Psoas muscle (tissue), 7 donors: ENCODE measurements at regions not wholly inside any gene's neighbourhood (a gene's known extent, or its start where the extent isn't known, plus 50 kb on each side); places are given as distances from the start of the nearest gene placed in this dataset.

Experiments
- ATAC-seq, 4 donors: fragments of 200-7000 bp; cut with Tn5 transposase; one replicate each; pipeline ENCODE4 v1.9.1; 2020; ENCODE audit warnings: moderate library complexity in 3 of 4, mild to moderate bottlenecking in 2 of 4
- DNase-seq, 2 donors: peaks; one replicate each; pipeline ENCODE4 v3.0.0-alpha.2; 2020
- H3K27ac ChIP-seq: fragments of 200-600 bp; one replicate; pipeline ENCODE4 v1.8.0; 2022
- H3K27me3 ChIP-seq, 3 donors: fragments of 200-600 bp in 1 of 3; one replicate each; pipeline versions ENCODE4 v1.6.1 to v1.8.0; 2013 to 2022; ENCODE audit warnings: low read length in 2 of 3, mild to moderate bottlenecking in 2 of 3, moderate library complexity in 1 of 3; ENCODE audit not compliant: insufficient read depth in 3 of 3
- H3K36me3 ChIP-seq, 2 donors: fragments of 200-600 bp in 1 of 2; one replicate each; pipeline versions ENCODE4 v1.6.1 to v1.8.0; 2013 to 2022; ENCODE audit warnings: low read depth in 1 of 2, mild to moderate bottlenecking in 1 of 2, moderate library complexity in 1 of 2; ENCODE audit not compliant: insufficient read depth in 1 of 2
- H3K4me1 ChIP-seq: fragments of 200-600 bp; one replicate; pipeline ENCODE4 v1.8.0; 2022
- H3K4me3 ChIP-seq: fragments of 200-600 bp; one replicate; pipeline ENCODE4 v1.8.0; 2022; ENCODE audit warnings: mild to moderate bottlenecking
- H3K9me3 ChIP-seq: fragments of 200-600 bp; one replicate; pipeline ENCODE4 v1.8.0; 2022
- WGBS, 3 donors: extraction: QIAGEN DNeasy Blood & Tissue Kit; methylation state at CpG; one replicate each; pipeline versions ENCODE4 v1.1.6 to v1.1.7; 2013; 5-methylcytosine and 5-hydroxymethylcytosine counted together
- intact Hi-C, 2 donors: fragments of 100-400 bp; cut with DNase I; formaldehyde crosslinking; loops; one replicate each; pipeline versions ENCODE4 v1.11.0 to v1.14.2; 2022
- TF ChIP-seq, protein P1 (sequence below): fragments of 200-600 bp; IDR thresholded peaks from one replicate; pipeline ENCODE4 v1.8.0; 2022; ENCODE audit warnings: antibody characterized with exemption
- donor health status: healthy with polysubstance abuse.
- donor health status: DM: no; HTN: no; CAD: no; lungs with moderate emphysema.
- donor health status: Bipolar disorder and iron deficiency.
- donor health status: healthy.
- donor health status: DM: yes; HTN: yes; CAD: no.
- donor health status: DM: no; HTN: no; CAD: no.
- donor health status: DM: yes; HTN: yes; CAD: no.

DNA sequence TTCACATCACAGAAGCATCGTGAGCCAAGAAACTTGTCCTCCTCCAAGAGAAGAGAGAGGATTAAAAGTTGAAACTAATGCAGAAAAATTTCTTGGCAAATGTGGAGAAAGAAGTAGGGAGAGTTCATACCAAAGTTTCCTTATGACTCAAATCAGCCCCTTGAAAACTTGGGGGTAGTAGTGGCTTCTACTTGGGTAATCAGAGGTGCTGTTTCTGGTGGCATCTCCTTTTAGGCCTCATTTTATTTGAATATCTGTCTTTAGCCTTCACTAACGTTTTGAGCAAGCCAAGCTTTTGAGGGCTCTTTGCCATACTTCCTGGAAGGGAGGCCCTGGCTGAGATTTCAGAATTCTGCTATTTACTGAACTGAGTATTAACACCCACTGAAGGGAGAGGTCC lies 515.3 kb upstream of the MEX3C start:
- Histone ChIP-seq H3K27ac (no peak overlapping the region), H3K27me3 (no peaks in the 10 kb centered on the region), H3K36me3 (no peaks in the 10 kb centered on the region), H3K4me3 (no peak overlapping the region), H3K9me3 (peaks cover 9% of the 10 kb centered on the region), H3K4me1 (no peaks in the 10 kb centered on the region)
- WGBS, 3 donors, result 34 to 50% (median 37%) methylated on average over 2 of the region's 2 CpGs
- DNase-seq (no peak), ATAC-seq (no peak)
- TF ChIP-seq, protein P1, sequence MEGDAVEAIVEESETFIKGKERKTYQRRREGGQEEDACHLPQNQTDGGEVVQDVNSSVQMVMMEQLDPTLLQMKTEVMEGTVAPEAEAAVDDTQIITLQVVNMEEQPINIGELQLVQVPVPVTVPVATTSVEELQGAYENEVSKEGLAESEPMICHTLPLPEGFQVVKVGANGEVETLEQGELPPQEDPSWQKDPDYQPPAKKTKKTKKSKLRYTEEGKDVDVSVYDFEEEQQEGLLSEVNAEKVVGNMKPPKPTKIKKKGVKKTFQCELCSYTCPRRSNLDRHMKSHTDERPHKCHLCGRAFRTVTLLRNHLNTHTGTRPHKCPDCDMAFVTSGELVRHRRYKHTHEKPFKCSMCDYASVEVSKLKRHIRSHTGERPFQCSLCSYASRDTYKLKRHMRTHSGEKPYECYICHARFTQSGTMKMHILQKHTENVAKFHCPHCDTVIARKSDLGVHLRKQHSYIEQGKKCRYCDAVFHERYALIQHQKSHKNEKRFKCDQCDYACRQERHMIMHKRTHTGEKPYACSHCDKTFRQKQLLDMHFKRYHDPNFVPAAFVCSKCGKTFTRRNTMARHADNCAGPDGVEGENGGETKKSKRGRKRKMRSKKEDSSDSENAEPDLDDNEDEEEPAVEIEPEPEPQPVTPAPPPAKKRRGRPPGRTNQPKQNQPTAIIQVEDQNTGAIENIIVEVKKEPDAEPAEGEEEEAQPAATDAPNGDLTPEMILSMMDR, result no peak
- intact Hi-C loops, result no loop called here

DNA sequence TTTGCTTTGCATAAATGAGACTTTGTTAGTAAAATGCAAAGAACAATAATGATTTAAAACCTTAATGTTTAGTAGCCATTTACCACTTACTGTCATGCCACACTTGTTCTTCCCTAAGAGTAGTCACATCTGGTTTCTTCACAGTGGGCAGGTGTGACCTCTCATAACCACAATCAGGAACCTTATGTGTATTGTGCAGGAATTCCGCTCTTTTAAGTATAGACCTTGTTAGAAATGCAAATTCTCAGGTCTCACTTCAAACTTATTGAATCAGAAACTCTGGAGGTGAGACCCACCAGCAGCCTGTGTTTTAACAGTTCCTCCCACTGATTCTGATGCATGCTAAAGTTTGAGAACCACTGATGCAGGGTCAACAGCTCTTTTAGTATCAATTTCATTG lies 518.8 kb upstream of the MEX3C start:
- DNase-seq (no peak), ATAC-seq (no peak)
- no peaks in the 10 kb centered on the region for H3K4me1 ChIP-seq
- TF ChIP-seq, protein P1, result no peak
- H3K36me3 ChIP-seq, result no peaks in the 10 kb centered on the region
- intact Hi-C loops, result no loop called here
- H3K4me3 ChIP-seq, result no peak overlapping the region
- H3K27me3 ChIP-seq, result no peaks in the 10 kb centered on the region
- no peak overlapping the region for H3K27ac ChIP-seq
- H3K9me3 ChIP-seq, result peaks cover 9% of the 10 kb centered on the region
- 83 to 89% (median 86%) methylated on average over 1 of the region's 1 CpG for WGBS, 3 donors

GRCh38 chr18:51721388-51721787 lies 523.9 kb upstream of the MEX3C start:
- intact Hi-C loops, result no loop called here
- Histone ChIP-seq H3K27ac (no peak overlapping the region), H3K36me3 (no peaks in the 10 kb centered on the region), H3K4me1 (no peaks in the 10 kb centered on the region), H3K4me3 (no peak overlapping the region), H3K9me3 (no peaks in the 10 kb centered on the region), H3K27me3 (no peaks in the 10 kb centered on the region)
- TF ChIP-seq, protein P1, result no peak
- 64 to 73% (median 67%) methylated on average over 1 of the region's 1 CpG for WGBS, 3 donors
- no peak for ATAC-seq
- no peak for DNase-seq

- ATAC-seq (no peak), DNase-seq (no peak)
- no peaks in the 10 kb centered on the region for H3K4me1 ChIP-seq
- H3K27ac ChIP-seq, result no peak overlapping the region
- TF ChIP-seq, protein P1, result no peak
- no peaks in the 10 kb centered on the region for H3K27me3 ChIP-seq
- H3K9me3 ChIP-seq, result no peaks in the 10 kb centered on the region
- H3K36me3 ChIP-seq, result no peaks in the 10 kb centered on the region
- WGBS, 3 donors, result 53 to 67% (median 62%) methylated on average over 2 of the region's 2 CpGs
- intact Hi-C loops, result no loop called here
- no peak overlapping the region for H3K4me3 ChIP-seq
Measured at GRCh38 chr18:51721996-51722395, 524.5 kb upstream of the MEX3C start.
